HT1080 (cell line): ENCODE measurements at regions not wholly inside any gene's neighbourhood (a gene's known extent, or its start where the extent isn't known, plus 50 kb on each side); places are given as distances from the start of the nearest gene placed in this dataset.
A peak's percentile ranks its signal among the peaks of the same experiment; 100 is the strongest.
"Not testable (repeated sequence)": the region's sequence is repeated elsewhere in the genome, so short reads cannot be mapped to it uniquely, and the experiment has no call there.

Source experiments
- DNase-seq: peaks from one replicate; pipeline ENCODE4 v3.0.0-alpha.2; 2015; ENCODE audit warnings: low read depth

- DNase-seq: no peak
Observed at GRCh38 chr7:25732766-25733217, 419.2 kb upstream of the NFE2L3 start.

GRCh38 chr7:25735674-25736242, 416.2 kb upstream of the NFE2L3 start:
- DNase-seq: peak; percentile 3

DNA sequence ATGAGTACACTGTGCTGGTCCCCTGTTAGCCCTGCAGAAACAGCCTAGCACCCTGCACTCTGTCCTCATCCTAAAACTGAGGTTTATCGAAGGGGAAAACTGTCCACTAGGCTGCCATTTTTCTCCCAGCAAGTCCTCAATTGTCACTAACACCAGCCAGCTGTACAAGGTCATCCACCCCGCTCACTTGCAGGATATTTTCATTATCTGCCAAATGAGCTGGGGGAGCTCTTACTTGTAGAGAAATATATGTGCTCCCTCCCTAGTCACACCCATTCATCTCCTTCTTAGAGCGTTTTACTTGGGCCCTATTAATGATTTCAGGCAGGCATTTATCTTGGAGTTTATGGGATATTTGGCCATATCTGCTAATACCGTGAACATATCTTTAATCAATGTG, 413.5 kb upstream of the NFE2L3 start:
- no peak for DNase-seq

GRCh38 chr7:25739143-25739542, 412.9 kb upstream of the NFE2L3 start:
- DNase-seq: no peak

GRCh38 chr7:25742316-25742715, 409.7 kb upstream of the NFE2L3 start:
- no peak for DNase-seq

- not testable (repeated sequence) for DNase-seq
Observed at GRCh38 chr7:25743670-25744451, 408.1 kb upstream of the NFE2L3 start.

GRCh38 chr7:25750744-25751508, 401.1 kb upstream of the NFE2L3 start:
- DNase-seq: no peak

GRCh38 chr7:25752154-25752553, 399.8 kb upstream of the NFE2L3 start:
- DNase-seq: no peak

- no peak for DNase-seq
Observed at GRCh38 chr7:25752967-25753791, 398.8 kb upstream of the NFE2L3 start.

GRCh38 chr7:25753837-25754236, 398.2 kb upstream of the NFE2L3 start:
- DNase-seq: no peak

GRCh38 chr7:25754333-25754732, 397.7 kb upstream of the NFE2L3 start:
- no peak for DNase-seq

DNA sequence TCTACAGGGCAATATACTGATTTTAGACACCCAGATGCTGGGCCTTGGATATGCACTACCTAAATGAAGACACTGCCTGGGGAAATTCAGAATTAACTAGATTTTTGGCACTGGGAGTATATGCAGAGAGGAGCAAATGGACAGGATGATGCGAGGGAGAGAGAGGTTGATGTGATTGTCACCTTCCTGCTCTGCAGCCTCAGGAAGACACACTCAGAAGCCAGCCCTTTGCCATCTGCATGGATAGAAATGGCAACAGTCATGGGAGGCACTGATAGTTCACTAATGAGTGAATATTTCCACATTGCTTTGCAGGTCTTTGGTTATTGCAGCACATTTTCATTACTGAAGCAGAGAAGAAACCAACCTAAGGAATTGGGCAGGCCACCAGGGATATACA, 397.2 kb upstream of the NFE2L3 start:
- DNase-seq: no peak

GRCh38 chr7:25756601-25757000, 395.4 kb upstream of the NFE2L3 start:
- DNase-seq: no peak

GRCh38 chr7:25758559-25758958, 393.4 kb upstream of the NFE2L3 start:
- no peak for DNase-seq

DNA sequence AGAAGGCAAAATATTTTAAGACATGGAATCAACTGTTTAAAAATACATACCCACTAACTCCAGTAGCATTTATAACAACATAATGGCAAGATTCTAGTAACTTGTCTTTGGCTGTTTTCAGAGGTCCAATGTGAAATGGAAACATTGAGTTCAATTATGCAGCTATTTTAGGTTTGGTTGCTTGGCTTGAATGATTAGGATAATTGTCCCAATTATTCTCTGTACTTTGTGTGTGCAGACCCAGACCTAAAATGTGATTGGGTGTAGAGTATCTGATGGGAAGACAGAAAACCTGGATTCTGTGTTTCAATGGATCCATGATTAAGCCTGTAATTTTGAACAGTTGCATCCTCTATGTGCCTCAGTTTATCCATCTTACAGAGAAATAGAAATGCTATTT, 392.7 kb upstream of the NFE2L3 start:
- DNase-seq: no peak

DNA sequence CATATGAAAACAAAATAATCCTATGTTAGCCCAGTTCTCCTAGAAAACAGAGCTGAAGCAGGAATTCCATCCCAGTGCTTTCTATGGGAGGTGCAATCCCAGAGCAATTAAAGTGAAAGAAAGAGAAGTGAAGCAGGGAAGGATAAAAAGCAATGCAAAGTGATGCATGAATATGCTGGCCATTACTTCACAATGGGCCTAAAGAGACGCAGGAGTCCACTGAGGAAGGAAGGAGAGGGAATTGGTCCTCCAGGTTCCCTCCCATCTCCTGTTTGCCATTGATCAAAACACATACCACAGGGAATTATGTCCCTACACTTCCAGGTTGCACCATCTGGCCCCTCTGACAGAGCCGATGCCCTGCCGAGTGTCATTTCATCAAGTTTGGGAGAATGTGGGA, 392.2 kb upstream of the NFE2L3 start:
- DNase-seq: no peak

GRCh38 chr7:25762511-25763462, 389.2 kb upstream of the NFE2L3 start:
- no peak for DNase-seq

DNA sequence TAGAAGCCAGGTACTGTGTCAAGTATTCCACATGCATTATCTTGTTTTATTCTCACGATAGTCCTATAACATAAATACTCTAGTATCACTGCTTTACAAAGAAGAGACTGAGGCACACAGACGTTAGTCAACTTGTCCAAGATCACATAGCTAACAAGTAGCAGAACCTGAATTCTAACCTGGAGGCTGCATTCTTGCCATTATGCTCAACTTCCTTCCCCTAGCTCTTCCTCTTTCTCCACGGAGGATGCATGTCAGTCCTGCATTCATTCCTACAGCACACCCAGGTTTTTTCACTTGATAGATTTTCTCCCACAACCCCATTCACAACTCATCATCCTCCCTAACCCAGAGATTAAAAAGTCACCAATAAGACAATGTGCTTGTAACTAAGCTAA, 388.5 kb upstream of the NFE2L3 start:
- DNase-seq: no peak

DNA sequence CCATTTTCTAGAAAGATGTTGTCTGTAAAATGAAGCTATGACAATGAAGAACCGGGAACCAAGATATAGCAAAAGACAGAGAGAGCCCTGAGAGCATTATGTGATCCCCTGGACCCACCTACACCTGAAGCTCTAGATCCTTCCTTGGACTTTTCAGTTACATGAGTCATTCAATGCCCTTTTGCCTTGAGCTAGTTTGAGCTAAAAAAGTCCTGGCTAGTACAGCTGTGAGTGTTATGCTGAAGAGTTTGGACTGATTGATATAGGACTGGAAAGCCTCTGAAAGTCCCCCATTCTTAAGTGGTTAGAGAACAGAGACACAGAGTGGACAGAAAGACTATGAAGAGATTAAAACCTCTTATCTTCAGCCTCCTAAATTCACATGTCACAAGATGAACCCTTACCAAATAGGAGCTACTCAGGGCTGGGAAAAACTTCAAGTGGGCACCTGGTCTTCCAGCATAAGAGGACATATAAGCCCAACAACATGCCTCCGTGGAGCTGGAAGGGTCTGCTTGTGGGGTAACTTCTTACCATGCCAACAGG, 386.8 kb upstream of the NFE2L3 start:
- no peak for DNase-seq

GRCh38 chr7:25770235-25770634, 381.8 kb upstream of the NFE2L3 start:
- DNase-seq: no peak
